NCI-H82 treated with DMSO at 0.1 percent for 48 hours (cell line): ENCODE measurements at regions not wholly inside any gene's neighbourhood (a gene's known extent, or its start where the extent isn't known, plus 50 kb on each side); places are given as distances from the start of the nearest gene placed in this dataset.
A peak's percentile ranks its signal among the peaks of the same experiment; 100 is the strongest.

Experiments used
- DNase-seq: peaks from one replicate; lab custom pipeline; 2025; ENCODE audit not compliant: unreplicated experiment; lab: John Stamatoyannopoulos, UW

- DNase-seq = no peak
Measured at GRCh38 chr16:56093055-56093454, 98.2 kb upstream of the GNAO1 start.

- DNase-seq = no peak
Measured at GRCh38 chr16:56090076-56090475, 101.2 kb upstream of the GNAO1 start.

- no peak for DNase-seq
Measured at GRCh38 chr16:56087626-56088025, 103.7 kb upstream of the GNAO1 start.

- DNase-seq = no peak
Measured at GRCh38 chr16:56081371-56081770, 109.9 kb upstream of the GNAO1 start.

- DNase-seq = peak; percentile 92
Measured at GRCh38 chr16:56075732-56076388, 115.4 kb upstream of the GNAO1 start.

- no peak for DNase-seq
Measured at GRCh38 chr16:56073508-56073907, 117.8 kb upstream of the GNAO1 start.

GRCh38 chr16:56072096-56072495, 119.2 kb upstream of the GNAO1 start:
- DNase-seq = no peak

- DNase-seq = no peak
Measured at GRCh38 chr16:56068816-56069215, 122.5 kb upstream of the GNAO1 start.

- DNase-seq = no peak
Measured at GRCh38 chr16:56068314-56068713, 123.0 kb upstream of the GNAO1 start.

- DNase-seq = no peak
Measured at GRCh38 chr16:56067406-56067805, 123.9 kb upstream of the GNAO1 start.

- no peak for DNase-seq
Measured at GRCh38 chr16:56066617-56067016, 124.7 kb upstream of the GNAO1 start.

GRCh38 chr16:56063111-56063510, 128.2 kb upstream of the GNAO1 start:
- no peak for DNase-seq

- DNase-seq = no peak
Measured at GRCh38 chr16:56057151-56057550, 134.1 kb upstream of the GNAO1 start.

GRCh38 chr16:56050916-56051315, 140.4 kb upstream of the GNAO1 start:
- DNase-seq = no peak

- no peak for DNase-seq
Measured at GRCh38 chr16:56048425-56049105, 142.7 kb upstream of the GNAO1 start.

- DNase-seq = no peak
Measured at GRCh38 chr16:56047307-56048234, 143.7 kb upstream of the GNAO1 start.

GRCh38 chr16:56042416-56042815, 148.9 kb upstream of the GNAO1 start:
- DNase-seq = no peak

GRCh38 chr16:56041556-56042140, 149.6 kb upstream of the GNAO1 start:
- DNase-seq = no peak

GRCh38 chr16:56038564-56039098, 152.7 kb upstream of the GNAO1 start:
- no peak for DNase-seq

GRCh38 chr16:56032072-56032471, 156.9 kb upstream of the CES5A start:
- DNase-seq = no peak

- no peak for DNase-seq
Measured at GRCh38 chr16:56029026-56029425, 153.9 kb upstream of the CES5A start.
